ENCODE measurements at regions not wholly inside any gene's neighbourhood (a gene's known extent, or its start where the extent isn't known, plus 50 kb on each side); places are given as distances from the start of the nearest gene placed in this dataset.

- no peak for TF ChIP-seq CTCF (conservative IDR thresholded peaks at IDR 0.05; ENCODE audit: low read depth in 2 of 2)
- TF ChIP-seq EZH2 (IDR thresholded peaks at IDR 0.05; ENCODE audit: low read depth, unreplicated experiment): no peak
- no peak for TF ChIP-seq EZH2phosphoT487 (IDR thresholded peaks at IDR 0.05; ENCODE audit: unreplicated experiment)
- no peak for TF ChIP-seq POLR2AphosphoS5 (IDR thresholded peaks at IDR 0.05; ENCODE audit: low read depth)
- TF ChIP-seq JUNB (IDR thresholded peaks at IDR 0.05; ENCODE audit: unreplicated experiment): no peak
- no peak for TF ChIP-seq REST (IDR thresholded peaks at IDR 0.05; ENCODE audit: unreplicated experiment)
- TF ChIP-seq CREB1 (CRISPR knock-in tag; IDR thresholded peaks at IDR 0.05; ENCODE audit: low read depth): no peak
- no peak for TF ChIP-seq NANOG (IDR thresholded peaks at IDR 0.05; ENCODE audit: borderline replicate concordance)
Measured at GRCh38 chr6:105831311-105832097, 254.6 kb upstream of the PRDM1 start.
